H1 (cell line): ENCODE measurements at regions not wholly inside any gene's neighbourhood (a gene's known extent, or its start where the extent isn't known, plus 50 kb on each side); places are given as distances from the start of the nearest gene placed in this dataset.

ENCODE experiments used
- BACH1 ChIP-seq: IDR thresholded peaks from 2 replicates; pipeline ENCODE4 v1.6.1; 2012; ENCODE audit warnings: low read length, improper control_type of control experiment
- CBX5 ChIP-seq: fragments of 300-800, 300-1000 bp; sonication (generic); IDR thresholded peaks from 2 replicates; pipeline ENCODE4 v1.7.1; 2016; ENCODE audit warnings: antibody characterized with exemption, low read length, low read depth
- EGR1 ChIP-seq: IDR thresholded peaks from 2 replicates; pipeline ENCODE4 v1.6.1; 2011; ENCODE audit warnings: low read depth, low read length, borderline replicate concordance
- KDM1A ChIP-seq: fragments of 200-600, 300-600 bp; sonication (generic); IDR thresholded peaks from 2 replicates; pipeline ENCODE4 v1.7.1; 2016; ENCODE audit warnings: mild to moderate bottlenecking, low read length, borderline replicate concordance
- RFX5 ChIP-seq: IDR thresholded peaks from 2 replicates; pipeline ENCODE4 v1.6.1; 2011; ENCODE audit warnings: low read depth, low read length, improper control_type of control experiment, borderline replicate concordance
- RXRA ChIP-seq: IDR thresholded peaks from 2 replicates; pipeline ENCODE4 v1.6.1; 2011; ENCODE audit warnings: low read depth, mild to moderate bottlenecking, low read length, moderate library complexity; ENCODE audit not compliant: insufficient read depth
- SAP30 ChIP-seq: fragments of 300-600 bp; sonication (generic); IDR thresholded peaks from 2 replicates; pipeline ENCODE4 v1.7.1; 2012; ENCODE audit warnings: low read length, moderate library complexity, mild to moderate bottlenecking, inconsistent platforms; ENCODE audit not compliant: insufficient read depth, insufficient replicate concordance
- SP4 ChIP-seq: IDR thresholded peaks from 2 replicates; pipeline ENCODE4 v1.6.1; 2012; ENCODE audit warnings: low read length, inconsistent platforms
- TAF7 ChIP-seq: optimal IDR thresholded peaks from 2 replicates; pipeline ENCODE3; 2011; ENCODE audit warnings: low read depth, mild to moderate bottlenecking, inconsistent platforms, low read length, moderate library complexity, borderline replicate concordance
- TF ChIP-seq, protein P1 (sequence below): fragments of 300-600 bp; sonication (generic); IDR thresholded peaks from 2 replicates; pipeline ENCODE4 v1.7.1; 2012; ENCODE audit warnings: low read length, moderate library complexity, mild to moderate bottlenecking, inconsistent platforms; ENCODE audit not compliant: insufficient replicate concordance
- TF ChIP-seq, protein P2 (sequence below): IDR thresholded peaks from 2 replicates; pipeline ENCODE4 v1.6.1; 2012; ENCODE audit warnings: low read length, inconsistent platforms

DNA sequence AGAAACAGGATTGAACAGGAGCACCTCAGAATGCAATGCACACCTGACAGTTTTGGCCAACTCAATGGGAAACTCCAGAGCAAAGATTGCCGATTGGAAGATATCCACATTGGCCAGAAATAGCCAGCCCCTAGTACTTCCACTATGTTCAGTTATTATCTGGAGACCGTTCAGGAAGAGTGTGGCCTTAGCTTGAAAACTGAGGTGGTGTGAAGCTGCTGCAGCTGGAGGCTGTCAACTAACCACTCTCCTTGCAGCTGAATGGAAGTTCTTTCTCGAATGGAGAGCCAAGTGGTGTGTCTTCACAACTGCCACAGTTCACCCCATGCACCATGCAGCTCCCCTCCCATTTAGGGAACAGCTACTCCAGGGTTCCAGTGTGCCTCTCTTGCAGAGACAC, 61.9 kb upstream of the DHX40 start (continued):
- TF ChIP-seq, protein P1, sequence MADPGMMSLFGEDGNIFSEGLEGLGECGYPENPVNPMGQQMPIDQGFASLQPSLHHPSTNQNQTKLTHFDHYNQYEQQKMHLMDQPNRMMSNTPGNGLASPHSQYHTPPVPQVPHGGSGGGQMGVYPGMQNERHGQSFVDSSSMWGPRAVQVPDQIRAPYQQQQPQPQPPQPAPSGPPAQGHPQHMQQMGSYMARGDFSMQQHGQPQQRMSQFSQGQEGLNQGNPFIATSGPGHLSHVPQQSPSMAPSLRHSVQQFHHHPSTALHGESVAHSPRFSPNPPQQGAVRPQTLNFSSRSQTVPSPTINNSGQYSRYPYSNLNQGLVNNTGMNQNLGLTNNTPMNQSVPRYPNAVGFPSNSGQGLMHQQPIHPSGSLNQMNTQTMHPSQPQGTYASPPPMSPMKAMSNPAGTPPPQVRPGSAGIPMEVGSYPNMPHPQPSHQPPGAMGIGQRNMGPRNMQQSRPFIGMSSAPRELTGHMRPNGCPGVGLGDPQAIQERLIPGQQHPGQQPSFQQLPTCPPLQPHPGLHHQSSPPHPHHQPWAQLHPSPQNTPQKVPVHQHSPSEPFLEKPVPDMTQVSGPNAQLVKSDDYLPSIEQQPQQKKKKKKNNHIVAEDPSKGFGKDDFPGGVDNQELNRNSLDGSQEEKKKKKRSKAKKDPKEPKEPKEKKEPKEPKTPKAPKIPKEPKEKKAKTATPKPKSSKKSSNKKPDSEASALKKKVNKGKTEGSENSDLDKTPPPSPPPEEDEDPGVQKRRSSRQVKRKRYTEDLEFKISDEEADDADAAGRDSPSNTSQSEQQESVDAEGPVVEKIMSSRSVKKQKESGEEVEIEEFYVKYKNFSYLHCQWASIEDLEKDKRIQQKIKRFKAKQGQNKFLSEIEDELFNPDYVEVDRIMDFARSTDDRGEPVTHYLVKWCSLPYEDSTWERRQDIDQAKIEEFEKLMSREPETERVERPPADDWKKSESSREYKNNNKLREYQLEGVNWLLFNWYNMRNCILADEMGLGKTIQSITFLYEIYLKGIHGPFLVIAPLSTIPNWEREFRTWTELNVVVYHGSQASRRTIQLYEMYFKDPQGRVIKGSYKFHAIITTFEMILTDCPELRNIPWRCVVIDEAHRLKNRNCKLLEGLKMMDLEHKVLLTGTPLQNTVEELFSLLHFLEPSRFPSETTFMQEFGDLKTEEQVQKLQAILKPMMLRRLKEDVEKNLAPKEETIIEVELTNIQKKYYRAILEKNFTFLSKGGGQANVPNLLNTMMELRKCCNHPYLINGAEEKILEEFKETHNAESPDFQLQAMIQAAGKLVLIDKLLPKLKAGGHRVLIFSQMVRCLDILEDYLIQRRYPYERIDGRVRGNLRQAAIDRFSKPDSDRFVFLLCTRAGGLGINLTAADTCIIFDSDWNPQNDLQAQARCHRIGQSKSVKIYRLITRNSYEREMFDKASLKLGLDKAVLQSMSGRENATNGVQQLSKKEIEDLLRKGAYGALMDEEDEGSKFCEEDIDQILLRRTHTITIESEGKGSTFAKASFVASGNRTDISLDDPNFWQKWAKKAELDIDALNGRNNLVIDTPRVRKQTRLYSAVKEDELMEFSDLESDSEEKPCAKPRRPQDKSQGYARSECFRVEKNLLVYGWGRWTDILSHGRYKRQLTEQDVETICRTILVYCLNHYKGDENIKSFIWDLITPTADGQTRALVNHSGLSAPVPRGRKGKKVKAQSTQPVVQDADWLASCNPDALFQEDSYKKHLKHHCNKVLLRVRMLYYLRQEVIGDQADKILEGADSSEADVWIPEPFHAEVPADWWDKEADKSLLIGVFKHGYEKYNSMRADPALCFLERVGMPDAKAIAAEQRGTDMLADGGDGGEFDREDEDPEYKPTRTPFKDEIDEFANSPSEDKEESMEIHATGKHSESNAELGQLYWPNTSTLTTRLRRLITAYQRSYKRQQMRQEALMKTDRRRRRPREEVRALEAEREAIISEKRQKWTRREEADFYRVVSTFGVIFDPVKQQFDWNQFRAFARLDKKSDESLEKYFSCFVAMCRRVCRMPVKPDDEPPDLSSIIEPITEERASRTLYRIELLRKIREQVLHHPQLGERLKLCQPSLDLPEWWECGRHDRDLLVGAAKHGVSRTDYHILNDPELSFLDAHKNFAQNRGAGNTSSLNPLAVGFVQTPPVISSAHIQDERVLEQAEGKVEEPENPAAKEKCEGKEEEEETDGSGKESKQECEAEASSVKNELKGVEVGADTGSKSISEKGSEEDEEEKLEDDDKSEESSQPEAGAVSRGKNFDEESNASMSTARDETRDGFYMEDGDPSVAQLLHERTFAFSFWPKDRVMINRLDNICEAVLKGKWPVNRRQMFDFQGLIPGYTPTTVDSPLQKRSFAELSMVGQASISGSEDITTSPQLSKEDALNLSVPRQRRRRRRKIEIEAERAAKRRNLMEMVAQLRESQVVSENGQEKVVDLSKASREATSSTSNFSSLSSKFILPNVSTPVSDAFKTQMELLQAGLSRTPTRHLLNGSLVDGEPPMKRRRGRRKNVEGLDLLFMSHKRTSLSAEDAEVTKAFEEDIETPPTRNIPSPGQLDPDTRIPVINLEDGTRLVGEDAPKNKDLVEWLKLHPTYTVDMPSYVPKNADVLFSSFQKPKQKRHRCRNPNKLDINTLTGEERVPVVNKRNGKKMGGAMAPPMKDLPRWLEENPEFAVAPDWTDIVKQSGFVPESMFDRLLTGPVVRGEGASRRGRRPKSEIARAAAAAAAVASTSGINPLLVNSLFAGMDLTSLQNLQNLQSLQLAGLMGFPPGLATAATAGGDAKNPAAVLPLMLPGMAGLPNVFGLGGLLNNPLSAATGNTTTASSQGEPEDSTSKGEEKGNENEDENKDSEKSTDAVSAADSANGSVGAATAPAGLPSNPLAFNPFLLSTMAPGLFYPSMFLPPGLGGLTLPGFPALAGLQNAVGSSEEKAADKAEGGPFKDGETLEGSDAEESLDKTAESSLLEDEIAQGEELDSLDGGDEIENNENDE = no peak
- no peak for TF ChIP-seq SAP30
- no peak for TF ChIP-seq KDM1A
- no peak for TF ChIP-seq CBX5
- no peak for TF ChIP-seq TAF7
- TF ChIP-seq, protein P2, sequence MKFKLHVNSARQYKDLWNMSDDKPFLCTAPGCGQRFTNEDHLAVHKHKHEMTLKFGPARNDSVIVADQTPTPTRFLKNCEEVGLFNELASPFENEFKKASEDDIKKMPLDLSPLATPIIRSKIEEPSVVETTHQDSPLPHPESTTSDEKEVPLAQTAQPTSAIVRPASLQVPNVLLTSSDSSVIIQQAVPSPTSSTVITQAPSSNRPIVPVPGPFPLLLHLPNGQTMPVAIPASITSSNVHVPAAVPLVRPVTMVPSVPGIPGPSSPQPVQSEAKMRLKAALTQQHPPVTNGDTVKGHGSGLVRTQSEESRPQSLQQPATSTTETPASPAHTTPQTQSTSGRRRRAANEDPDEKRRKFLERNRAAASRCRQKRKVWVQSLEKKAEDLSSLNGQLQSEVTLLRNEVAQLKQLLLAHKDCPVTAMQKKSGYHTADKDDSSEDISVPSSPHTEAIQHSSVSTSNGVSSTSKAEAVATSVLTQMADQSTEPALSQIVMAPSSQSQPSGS = no peak
- TF ChIP-seq SP4 = no peak
- no peak for TF ChIP-seq RXRA
- TF ChIP-seq RFX5 = no peak
- no peak for TF ChIP-seq BACH1
- TF ChIP-seq EGR1 = no peak
